Muscle layer of colon (tissue), 2 donors: ENCODE measurements at regions not wholly inside any gene's neighbourhood (a gene's known extent, or its start where the extent isn't known, plus 50 kb on each side); places are given as distances from the start of the nearest gene placed in this dataset.

ENCODE experiments used
- H3K27ac ChIP-seq: one replicate; pipeline ENCODE4 v1.7.0; 2013; ENCODE audit warnings: low read depth, mild to moderate bottlenecking, low read length, moderate library complexity
- H3K27me3 ChIP-seq, 2 donors: one replicate each; pipeline ENCODE4 v1.7.0; 2013; ENCODE audit warnings: low read length in 2 of 2, mild to moderate bottlenecking in 2 of 2; ENCODE audit not compliant: insufficient read depth in 2 of 2, control insufficient read depth in 1 of 2
- H3K36me3 ChIP-seq: one replicate; pipeline ENCODE4 v1.7.0; 2013; ENCODE audit warnings: mild to moderate bottlenecking, low read length; ENCODE audit not compliant: insufficient read depth
- H3K4me1 ChIP-seq: one replicate; pipeline ENCODE4 v1.7.0; 2013; ENCODE audit warnings: mild to moderate bottlenecking, low read length; ENCODE audit not compliant: insufficient read depth
- H3K4me3 ChIP-seq, 2 donors: one replicate each; pipeline ENCODE4 v1.7.0; 2013; ENCODE audit warnings: low read length in 2 of 2, low read depth in 1 of 2, mild to moderate bottlenecking in 1 of 2, moderate library complexity in 1 of 2
- H3K9ac ChIP-seq: one replicate; pipeline ENCODE4 v1.7.0; 2013; ENCODE audit warnings: low read length
- H3K9me3 ChIP-seq: one replicate; pipeline ENCODE4 v1.7.0; 2013; ENCODE audit warnings: mild to moderate bottlenecking, low read length
- donor health status: abdominal sarcoma.
- donor health status: Adenocarcinoma of cecum.

- Histone ChIP-seq H3K27me3 (no peaks in the 10 kb centered on the region), H3K4me1 (peaks cover 34% of the 10 kb centered on the region), H3K4me3 (no peak overlapping the region), H3K36me3 (no peaks in the 10 kb centered on the region), H3K9me3 (no peaks in the 10 kb centered on the region), H3K9ac (no peak overlapping the region), H3K27ac (no peak overlapping the region)
These were observed 179.6 kb downstream of the CSNK2A3 start for GRCh38 chr11:11173316-11174025.

DNA sequence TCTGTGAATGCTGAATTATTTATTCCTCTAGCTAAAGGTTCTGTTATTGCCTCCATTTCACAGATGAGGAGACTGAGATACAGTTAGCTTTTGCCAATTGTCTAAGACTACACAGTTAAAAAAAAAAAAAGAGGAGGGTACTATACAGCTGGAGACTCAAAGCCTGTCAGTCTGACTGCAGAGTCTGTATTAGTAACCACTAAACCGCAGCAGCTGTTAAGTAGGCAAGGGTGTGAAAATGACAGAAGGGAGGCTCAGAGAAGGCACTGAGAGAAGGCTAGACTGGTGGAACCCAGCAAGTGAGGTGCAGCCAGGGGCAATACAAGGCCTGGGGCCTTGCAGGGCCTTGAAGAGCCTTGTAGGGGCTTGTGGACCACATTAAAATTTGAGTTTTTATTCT is 181.2 kb downstream of the CSNK2A3 start:
- Histone ChIP-seq H3K9me3 (no peaks in the 10 kb centered on the region), H3K27me3 (no peaks in the 10 kb centered on the region), H3K36me3 (no peaks in the 10 kb centered on the region), H3K27ac (peak overlapping the region; percentile 13), H3K9ac (no peak overlapping the region), H3K4me1 (peaks cover 25% of the 10 kb centered on the region), H3K4me3 (no peak overlapping the region)

DNA sequence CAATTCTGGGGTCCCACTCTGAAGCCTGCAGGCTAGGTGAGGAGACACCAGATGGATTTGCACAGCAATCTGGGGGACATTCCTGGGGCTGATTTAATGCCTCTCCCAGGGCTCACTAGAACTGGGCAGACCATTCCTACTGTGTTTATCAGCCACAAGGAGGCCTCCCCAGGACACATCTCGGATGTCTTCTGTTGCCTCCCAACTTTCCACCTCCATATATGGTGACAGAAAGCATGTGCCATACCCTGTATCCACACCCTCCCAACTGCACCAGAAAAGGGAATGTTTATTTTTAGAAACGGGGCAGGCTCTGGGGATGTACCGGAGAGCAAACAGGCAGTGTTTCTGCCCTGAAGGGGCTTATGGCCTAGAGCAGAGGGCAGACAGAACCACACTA is 181.8 kb downstream of the CSNK2A3 start:
- H3K27me3 ChIP-seq = no peaks in the 10 kb centered on the region
- peak overlapping the region; percentile 68 for H3K27ac ChIP-seq
- H3K9ac ChIP-seq = no peak overlapping the region
- H3K4me1 ChIP-seq = peaks cover 25% of the 10 kb centered on the region
- no peaks in the 10 kb centered on the region for H3K9me3 ChIP-seq
- H3K4me3 ChIP-seq = no peak overlapping the region
- H3K36me3 ChIP-seq = no peaks in the 10 kb centered on the region

- no peak overlapping the region for H3K4me3 ChIP-seq
- no peaks in the 10 kb centered on the region for H3K27me3 ChIP-seq
- H3K4me1 ChIP-seq = peaks cover 25% of the 10 kb centered on the region
- no peaks in the 10 kb centered on the region for H3K36me3 ChIP-seq
- no peaks in the 10 kb centered on the region for H3K9me3 ChIP-seq
- peak overlapping the region; percentile 68 for H3K27ac ChIP-seq
- no peak overlapping the region for H3K9ac ChIP-seq
These were observed 182.5 kb downstream of the CSNK2A3 start for GRCh38 chr11:11170352-11171084.

- H3K4me1 ChIP-seq = peaks cover 25% of the 10 kb centered on the region
- H3K27me3 ChIP-seq = no peaks in the 10 kb centered on the region
- no peak overlapping the region for H3K27ac ChIP-seq
- H3K9me3 ChIP-seq = no peaks in the 10 kb centered on the region
- H3K4me3 ChIP-seq = peak overlapping the region in 1 of 2 donors; percentile 1
- H3K9ac ChIP-seq = no peak overlapping the region
- H3K36me3 ChIP-seq = no peaks in the 10 kb centered on the region
These were observed 183.2 kb downstream of the CSNK2A3 start for GRCh38 chr11:11169715-11170351.

DNA sequence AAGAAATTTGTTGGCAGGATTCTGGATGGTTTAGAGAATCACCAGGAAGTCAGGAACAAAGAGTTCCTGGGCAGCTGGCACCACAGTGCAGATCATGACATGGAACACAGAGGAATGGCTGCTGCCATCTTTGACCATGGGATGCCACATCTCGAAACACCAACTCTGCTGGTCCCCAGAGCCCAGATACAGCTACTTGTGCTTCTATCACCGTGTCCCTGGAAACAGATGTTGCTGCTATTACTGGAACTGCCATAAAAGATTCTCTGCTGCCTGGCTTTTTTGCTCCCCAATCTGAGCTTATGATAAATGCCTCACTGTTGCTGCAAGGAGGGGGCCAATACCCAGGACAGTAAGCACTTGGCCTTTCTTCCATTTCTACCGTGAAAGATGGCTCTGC is 185.2 kb downstream of the CSNK2A3 start:
- no peak overlapping the region for H3K9ac ChIP-seq
- H3K9me3 ChIP-seq = no peaks in the 10 kb centered on the region
- H3K4me3 ChIP-seq = no peak overlapping the region
- no peaks in the 10 kb centered on the region for H3K27me3 ChIP-seq
- peaks cover 39% of the 10 kb centered on the region for H3K4me1 ChIP-seq
- H3K36me3 ChIP-seq = no peaks in the 10 kb centered on the region
- H3K27ac ChIP-seq = peak overlapping the region; percentile 48

DNA sequence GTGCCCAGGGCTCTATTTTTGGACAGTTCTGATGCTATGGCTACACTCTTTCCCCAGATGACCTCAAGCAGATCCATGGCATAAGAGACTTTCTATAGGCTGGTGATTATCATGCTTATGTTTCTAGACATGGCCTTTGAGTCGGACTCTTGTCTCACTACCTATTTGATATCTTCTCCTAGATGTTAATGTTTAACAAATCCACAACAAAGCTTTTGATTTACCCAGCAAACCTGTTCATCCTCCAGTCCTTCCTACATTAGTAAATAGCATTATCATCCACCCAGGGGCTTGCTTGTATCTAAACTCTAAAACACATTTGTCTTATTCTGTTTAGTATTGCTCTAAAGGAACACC is 188.7 kb downstream of the CSNK2A3 start:
- Histone ChIP-seq H3K9me3 (no peaks in the 10 kb centered on the region), H3K4me1 (peaks cover 14% of the 10 kb centered on the region), H3K27me3 (no peaks in the 10 kb centered on the region), H3K4me3 (no peak overlapping the region), H3K9ac (no peak overlapping the region), H3K36me3 (no peaks in the 10 kb centered on the region), H3K27ac (peak overlapping the region; percentile 58)

DNA sequence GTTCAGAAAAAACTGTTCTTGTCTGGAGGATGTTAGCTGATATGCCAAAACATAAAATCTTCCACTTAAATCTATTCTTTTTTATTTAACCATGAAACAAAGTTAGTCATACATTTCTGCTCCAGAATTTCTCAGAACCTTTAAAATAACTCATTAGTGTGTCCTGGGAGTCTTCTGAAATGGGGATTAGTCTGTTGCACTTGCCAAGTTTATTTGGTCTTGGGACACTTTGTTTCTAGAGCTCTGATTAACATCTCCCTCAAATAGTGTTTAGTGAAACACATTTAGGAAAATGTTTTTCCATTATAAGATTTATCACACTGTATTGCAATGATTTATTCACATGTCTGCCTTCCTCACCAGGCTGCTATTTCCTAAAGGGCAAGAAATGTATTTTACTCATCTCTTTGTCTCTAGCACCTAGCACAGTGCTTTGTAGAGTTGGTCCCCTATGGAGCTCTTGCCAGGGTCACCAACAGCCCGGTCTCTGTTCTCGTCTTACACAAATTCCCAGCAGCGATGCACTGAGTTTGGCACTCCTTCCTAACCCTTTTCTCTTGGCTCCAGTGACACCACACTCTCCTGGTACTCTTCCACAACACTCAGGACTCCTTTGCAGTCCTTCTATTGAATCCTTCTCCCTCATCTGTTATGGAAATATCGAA is 189.2 kb downstream of the CSNK2A3 start:
- Histone ChIP-seq H3K27ac (peak overlapping the region; percentile 58), H3K9ac (no peak overlapping the region), H3K36me3 (no peaks in the 10 kb centered on the region), H3K27me3 (no peaks in the 10 kb centered on the region), H3K4me3 (no peak overlapping the region), H3K9me3 (no peaks in the 10 kb centered on the region), H3K4me1 (peaks cover 14% of the 10 kb centered on the region)

GRCh38 chr11:11163236-11163635 is 189.8 kb downstream of the CSNK2A3 start:
- Histone ChIP-seq H3K4me3 (no peak overlapping the region), H3K9ac (no peak overlapping the region), H3K9me3 (no peaks in the 10 kb centered on the region), H3K27me3 (no peaks in the 10 kb centered on the region), H3K4me1 (peaks cover 14% of the 10 kb centered on the region), H3K36me3 (no peaks in the 10 kb centered on the region), H3K27ac (peak overlapping the region; percentile 12)

DNA sequence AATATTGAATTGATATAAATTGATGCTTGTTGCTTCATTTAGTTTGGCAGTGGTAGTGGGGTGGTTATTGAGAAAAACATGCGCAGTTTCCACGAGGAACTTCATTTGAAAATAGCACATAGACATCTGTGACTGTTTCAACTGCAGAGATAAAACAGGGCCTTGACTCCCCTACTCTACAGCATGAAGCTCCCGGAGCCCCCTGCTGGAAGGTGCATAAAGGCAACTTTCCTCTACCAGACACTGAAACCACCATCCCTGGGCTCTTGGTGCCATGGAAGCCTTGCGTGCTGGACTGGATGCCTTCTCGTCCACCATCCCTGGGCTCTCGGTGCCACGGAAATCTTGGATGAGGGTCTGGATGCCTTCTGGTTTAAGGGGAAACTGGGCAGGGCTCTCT is 195.9 kb downstream of the CSNK2A3 start:
- Histone ChIP-seq H3K4me3 (no peak overlapping the region), H3K9me3 (no peaks in the 10 kb centered on the region), H3K27ac (no peak overlapping the region), H3K27me3 (no peaks in the 10 kb centered on the region), H3K4me1 (no peaks in the 10 kb centered on the region), H3K9ac (no peak overlapping the region), H3K36me3 (no peaks in the 10 kb centered on the region)
